ENCODE measurements at regions not wholly inside any gene's neighbourhood (a gene's known extent, or its start where the extent isn't known, plus 50 kb on each side); places are given as distances from the start of the nearest gene placed in this dataset.

GRCh38 chr14:98415766-98416165 is 856.2 kb downstream of the BCL11B start:
- Mint-ChIP-seq H3K4me3 (no peak overlapping the region), H3K27me3 (ENCODE audit: low read depth) (no peaks in the 10 kb centered on the region), H3K27ac (no peak overlapping the region), H3K9me3 (no peaks in the 10 kb centered on the region), H3K36me3 (ENCODE audit: low read depth) (no peaks in the 10 kb centered on the region), H3K4me1 (ENCODE audit: low read depth) (peaks cover 5% of the 10 kb centered on the region)
- intact Hi-C loops (cut with micrococcal nuclease), result no loop called here
- no peak for DNase-seq
- CTCF ChIA-PET, result no interaction called here

- Mint-ChIP-seq H3K36me3 (ENCODE audit: low read depth) (no peaks in the 10 kb centered on the region), H3K9me3 (no peaks in the 10 kb centered on the region), H3K27me3 (ENCODE audit: low read depth) (no peaks in the 10 kb centered on the region), H3K4me1 (ENCODE audit: low read depth) (peaks cover 5% of the 10 kb centered on the region), H3K27ac (no peak overlapping the region), H3K4me3 (no peak overlapping the region)
- intact Hi-C loops (cut with micrococcal nuclease), result no loop called here
- CTCF ChIA-PET, result no interaction called here
- no peak for DNase-seq
Measured at GRCh38 chr14:98417001-98417400, 855.0 kb downstream of the BCL11B start.

- H3K4me3 Mint-ChIP-seq, result no peak overlapping the region
- no peaks in the 10 kb centered on the region for H3K36me3 Mint-ChIP-seq (ENCODE audit: low read depth)
- CTCF ChIA-PET, result no interaction called here
- H3K4me1 Mint-ChIP-seq (ENCODE audit: low read depth), result peaks cover 34% of the 10 kb centered on the region
- DNase-seq, result no peak
- H3K9me3 Mint-ChIP-seq, result peaks cover 3% of the 10 kb centered on the region
- intact Hi-C loops (cut with micrococcal nuclease), result no loop called here
- H3K27me3 Mint-ChIP-seq (ENCODE audit: low read depth), result no peaks in the 10 kb centered on the region
- H3K27ac Mint-ChIP-seq, result no peak overlapping the region
Measured at GRCh38 chr14:98428483-98428994, 843.5 kb downstream of the BCL11B start.

- peak; percentile 40 for DNase-seq
- H3K36me3 Mint-ChIP-seq (ENCODE audit: low read depth), result peaks cover 2% of the 10 kb centered on the region
- peaks cover 22% of the 10 kb centered on the region for H3K4me1 Mint-ChIP-seq (ENCODE audit: low read depth)
- intact Hi-C loops (cut with micrococcal nuclease), result loop anchor here (5.0 kb wide), 1 partner anchor 191 kb away; no protein-coding TSS in a partner anchor
- peak overlapping the region; percentile 28 for H3K27ac Mint-ChIP-seq
- CTCF ChIA-PET, result no interaction called here
- peaks cover 15% of the 10 kb centered on the region for H3K9me3 Mint-ChIP-seq
- no peaks in the 10 kb centered on the region for H3K27me3 Mint-ChIP-seq (ENCODE audit: low read depth)
- peak overlapping the region; percentile 3 for H3K4me3 Mint-ChIP-seq
Measured at GRCh38 chr14:98433436-98433835, 838.6 kb downstream of the BCL11B start.

- Mint-ChIP-seq H3K36me3 (ENCODE audit: low read depth) (peaks cover 2% of the 10 kb centered on the region), H3K9me3 (peaks cover 29% of the 10 kb centered on the region), H3K4me3 (no peak overlapping the region), H3K4me1 (ENCODE audit: low read depth) (peaks cover 15% of the 10 kb centered on the region), H3K27me3 (ENCODE audit: low read depth) (no peaks in the 10 kb centered on the region), H3K27ac (no peak overlapping the region)
- intact Hi-C loops (cut with micrococcal nuclease), result no loop called here
- DNase-seq, result no peak
- CTCF ChIA-PET, result no interaction called here
Measured at GRCh38 chr14:98437113-98437512, 834.9 kb downstream of the BCL11B start.

- DNase-seq, result peak; percentile 36
- Mint-ChIP-seq H3K9me3 (peaks cover 14% of the 10 kb centered on the region), H3K36me3 (ENCODE audit: low read depth) (no peaks in the 10 kb centered on the region), H3K27me3 (ENCODE audit: low read depth) (no peaks in the 10 kb centered on the region), H3K4me1 (ENCODE audit: low read depth) (peaks cover 29% of the 10 kb centered on the region), H3K27ac (peak overlapping the region; percentile 77), H3K4me3 (no peak overlapping the region)
- intact Hi-C loops (cut with micrococcal nuclease), result no loop called here
- CTCF ChIA-PET, result interaction anchor here (1.1 kb wide), 1 partner anchor 304 kb away, joined by 3 read pairs; no protein-coding TSS in a partner anchor
Measured at GRCh38 chr14:98444077-98444476, 827.9 kb downstream of the BCL11B start.

- H3K4me1 Mint-ChIP-seq (ENCODE audit: low read depth), result peaks cover 29% of the 10 kb centered on the region
- CTCF ChIA-PET, result no interaction called here
- H3K36me3 Mint-ChIP-seq (ENCODE audit: low read depth), result no peaks in the 10 kb centered on the region
- DNase-seq, result no peak
- intact Hi-C loops (cut with micrococcal nuclease), result no loop called here
- no peak overlapping the region for H3K4me3 Mint-ChIP-seq
- no peaks in the 10 kb centered on the region for H3K27me3 Mint-ChIP-seq (ENCODE audit: low read depth)
- peaks cover 5% of the 10 kb centered on the region for H3K9me3 Mint-ChIP-seq
- no peak overlapping the region for H3K27ac Mint-ChIP-seq
Measured at GRCh38 chr14:98445718-98446117, 826.3 kb downstream of the BCL11B start.

- H3K4me1 Mint-ChIP-seq (ENCODE audit: low read depth), result peaks cover 29% of the 10 kb centered on the region
- CTCF ChIA-PET, result interaction anchor here (0.6 kb wide), 1 partner anchor 55 kb away, joined by 9 read pairs; no protein-coding TSS in a partner anchor
Measured at GRCh38 chr14:98446508-98446907, 825.5 kb downstream of the BCL11B start.

GRCh38 chr14:98456231-98456630 is 815.8 kb downstream of the BCL11B start:
- intact Hi-C loops (cut with micrococcal nuclease), result no loop called here

More at GRCh38 chr14:98446508-98446907, 825.5 kb downstream of the BCL11B start:
- no peaks in the 10 kb centered on the region for H3K36me3 Mint-ChIP-seq (ENCODE audit: low read depth)
- no peak overlapping the region for H3K27ac Mint-ChIP-seq
- intact Hi-C loops (cut with micrococcal nuclease), result no loop called here
- no peak for DNase-seq
- no peak overlapping the region for H3K4me3 Mint-ChIP-seq
- H3K9me3 Mint-ChIP-seq, result no peaks in the 10 kb centered on the region
- no peaks in the 10 kb centered on the region for H3K27me3 Mint-ChIP-seq (ENCODE audit: low read depth)

GRCh38 chr14:98458702-98459101 is 813.3 kb downstream of the BCL11B start:
- CTCF ChIA-PET, result no interaction called here
- Mint-ChIP-seq H3K4me1 (ENCODE audit: low read depth) (peaks cover 2% of the 10 kb centered on the region), H3K9me3 (peaks cover 2% of the 10 kb centered on the region), H3K4me3 (no peak overlapping the region), H3K36me3 (ENCODE audit: low read depth) (peaks cover 2% of the 10 kb centered on the region), H3K27ac (no peak overlapping the region), H3K27me3 (ENCODE audit: low read depth) (no peaks in the 10 kb centered on the region)
- intact Hi-C loops (cut with micrococcal nuclease), result no loop called here
- DNase-seq, result no peak

More at GRCh38 chr14:98456231-98456630, 815.8 kb downstream of the BCL11B start:
- no peak overlapping the region for H3K27ac Mint-ChIP-seq
- H3K4me1 Mint-ChIP-seq (ENCODE audit: low read depth), result peaks cover 5% of the 10 kb centered on the region
- H3K4me3 Mint-ChIP-seq, result no peak overlapping the region
- peaks cover 8% of the 10 kb centered on the region for H3K36me3 Mint-ChIP-seq (ENCODE audit: low read depth)
- no peak for DNase-seq
- CTCF ChIA-PET, result no interaction called here
- no peaks in the 10 kb centered on the region for H3K27me3 Mint-ChIP-seq (ENCODE audit: low read depth)
- H3K9me3 Mint-ChIP-seq, result peaks cover 11% of the 10 kb centered on the region

GRCh38 chr14:98462908-98463307 is 809.1 kb downstream of the BCL11B start:
- Mint-ChIP-seq H3K36me3 (ENCODE audit: low read depth) (peaks cover 2% of the 10 kb centered on the region), H3K27me3 (ENCODE audit: low read depth) (no peaks in the 10 kb centered on the region), H3K4me1 (ENCODE audit: low read depth) (no peaks in the 10 kb centered on the region), H3K9me3 (peaks cover 2% of the 10 kb centered on the region), H3K27ac (no peak overlapping the region), H3K4me3 (no peak overlapping the region)
- DNase-seq, result no peak
- CTCF ChIA-PET, result no interaction called here
- intact Hi-C loops (cut with micrococcal nuclease), result no loop called here

GRCh38 chr14:98466807-98467206 is 805.2 kb downstream of the BCL11B start:
- intact Hi-C loops (cut with micrococcal nuclease), result no loop called here
- CTCF ChIA-PET, result no interaction called here
- peaks cover 3% of the 10 kb centered on the region for H3K4me1 Mint-ChIP-seq (ENCODE audit: low read depth)
- H3K4me3 Mint-ChIP-seq, result no peak overlapping the region
- H3K27me3 Mint-ChIP-seq (ENCODE audit: low read depth), result no peaks in the 10 kb centered on the region
- DNase-seq, result no peak
- no peaks in the 10 kb centered on the region for H3K9me3 Mint-ChIP-seq
- H3K36me3 Mint-ChIP-seq (ENCODE audit: low read depth), result no peaks in the 10 kb centered on the region
- no peak overlapping the region for H3K27ac Mint-ChIP-seq

GRCh38 chr14:98470663-98471062 is 801.3 kb downstream of the BCL11B start:
- Mint-ChIP-seq H3K27me3 (ENCODE audit: low read depth) (no peaks in the 10 kb centered on the region), H3K4me1 (ENCODE audit: low read depth) (peaks cover 9% of the 10 kb centered on the region), H3K27ac (no peak overlapping the region), H3K36me3 (ENCODE audit: low read depth) (no peaks in the 10 kb centered on the region), H3K9me3 (no peaks in the 10 kb centered on the region), H3K4me3 (no peak overlapping the region)
- DNase-seq, result no peak
- intact Hi-C loops (cut with micrococcal nuclease), result no loop called here
- CTCF ChIA-PET, result no interaction called here

All from activated naive CD4-positive, alpha-beta T cell treated with anti-CD3 and anti-CD28 coated beads for 36 hours (primary cell).